ENCODE measurements at regions not wholly inside any gene's neighbourhood (a gene's known extent, or its start where the extent isn't known, plus 50 kb on each side); places are given as distances from the start of the nearest gene placed in this dataset.

DNA sequence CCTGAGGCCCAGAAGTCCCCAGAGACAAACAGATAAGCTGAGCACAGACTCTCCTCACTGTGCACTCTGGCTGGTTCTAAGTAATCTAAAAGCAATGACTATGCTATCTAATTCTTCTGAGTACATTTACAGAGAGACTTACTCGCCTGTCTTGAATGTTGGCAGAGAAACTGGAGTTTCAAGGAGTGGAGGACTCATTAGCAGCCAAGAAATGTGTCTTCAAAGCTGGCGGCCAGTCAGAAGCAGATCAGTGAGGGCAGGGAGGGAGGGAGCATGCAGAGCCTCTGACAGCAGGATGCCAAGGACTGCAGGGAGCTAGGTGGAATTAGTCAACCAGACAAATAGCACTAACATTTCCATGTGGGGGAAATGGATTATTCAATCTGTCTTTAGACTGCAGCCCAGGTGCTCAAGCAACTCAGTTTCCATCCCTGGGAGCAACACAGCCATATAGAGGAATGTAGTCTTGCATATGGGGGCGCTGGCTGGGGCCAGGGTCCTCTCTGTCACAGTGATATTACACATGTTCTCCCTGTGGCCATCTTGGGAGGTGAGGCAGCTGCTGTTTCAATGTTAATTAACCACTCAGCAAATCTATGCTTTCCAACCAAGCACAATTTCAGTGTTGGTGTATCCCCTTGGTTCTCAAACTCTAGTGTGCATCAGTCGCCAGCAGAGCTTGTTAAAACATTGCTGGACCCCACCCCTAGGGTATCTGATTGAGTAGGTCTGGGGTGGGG lies 97.9 kb downstream of the CCNA1 start:
- H3K27me3 ChIP-seq, result no peaks in the 10 kb centered on the region
- no peak overlapping the region for H3K4me3 ChIP-seq
- no peaks in the 10 kb centered on the region for H3K9me3 ChIP-seq (ENCODE audit: low read depth)
- no peaks in the 10 kb centered on the region for H3K36me3 ChIP-seq
- DNase-seq (ENCODE audit: low read depth in 1 of 2, low spot score in 1 of 2), result peak in 1 of 2 donors; percentile 80
- TF ChIP-seq, protein P1, sequence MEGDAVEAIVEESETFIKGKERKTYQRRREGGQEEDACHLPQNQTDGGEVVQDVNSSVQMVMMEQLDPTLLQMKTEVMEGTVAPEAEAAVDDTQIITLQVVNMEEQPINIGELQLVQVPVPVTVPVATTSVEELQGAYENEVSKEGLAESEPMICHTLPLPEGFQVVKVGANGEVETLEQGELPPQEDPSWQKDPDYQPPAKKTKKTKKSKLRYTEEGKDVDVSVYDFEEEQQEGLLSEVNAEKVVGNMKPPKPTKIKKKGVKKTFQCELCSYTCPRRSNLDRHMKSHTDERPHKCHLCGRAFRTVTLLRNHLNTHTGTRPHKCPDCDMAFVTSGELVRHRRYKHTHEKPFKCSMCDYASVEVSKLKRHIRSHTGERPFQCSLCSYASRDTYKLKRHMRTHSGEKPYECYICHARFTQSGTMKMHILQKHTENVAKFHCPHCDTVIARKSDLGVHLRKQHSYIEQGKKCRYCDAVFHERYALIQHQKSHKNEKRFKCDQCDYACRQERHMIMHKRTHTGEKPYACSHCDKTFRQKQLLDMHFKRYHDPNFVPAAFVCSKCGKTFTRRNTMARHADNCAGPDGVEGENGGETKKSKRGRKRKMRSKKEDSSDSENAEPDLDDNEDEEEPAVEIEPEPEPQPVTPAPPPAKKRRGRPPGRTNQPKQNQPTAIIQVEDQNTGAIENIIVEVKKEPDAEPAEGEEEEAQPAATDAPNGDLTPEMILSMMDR (IDR thresholded peaks at IDR 0.05; ENCODE audit: low read depth, low read length), result no peak
- no peak overlapping the region for H3K27ac ChIP-seq
- H3K4me1 ChIP-seq (ENCODE audit: low read depth), result no peaks in the 10 kb centered on the region

DNA sequence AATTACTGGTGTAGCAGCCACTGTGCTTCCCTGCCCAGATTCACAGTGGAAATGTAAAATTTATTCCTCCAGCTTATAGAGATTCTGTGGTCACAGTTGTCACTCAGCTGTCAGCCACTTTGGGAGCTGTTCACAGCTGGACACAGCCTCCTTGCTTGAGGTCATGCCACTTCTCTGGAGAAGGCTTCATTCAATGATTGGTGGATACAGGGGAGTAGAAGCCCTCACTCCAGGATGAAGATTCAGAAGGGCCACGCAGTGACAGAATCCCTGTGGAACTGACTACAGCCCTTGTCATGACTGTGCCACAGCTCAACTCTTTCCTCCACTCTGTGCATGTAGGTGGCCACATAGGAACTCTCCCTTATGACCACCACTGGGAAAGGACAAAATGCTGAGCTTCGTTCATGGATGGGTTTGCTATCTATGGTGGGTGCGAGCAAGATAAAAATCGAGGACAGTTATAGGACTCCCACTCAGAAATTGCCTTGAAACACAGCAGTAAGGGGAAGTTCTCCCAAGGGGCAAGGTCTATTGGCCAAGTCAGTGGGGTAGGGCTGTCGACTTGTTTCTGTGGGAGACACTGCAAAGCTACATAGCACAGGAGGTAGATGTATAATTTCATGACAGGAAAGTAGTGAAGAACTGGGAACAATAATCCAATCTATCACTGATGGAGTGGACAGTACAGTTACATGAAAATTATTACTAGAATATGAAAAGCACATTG lies 98.7 kb downstream of the CCNA1 start:
- H3K9me3 ChIP-seq (ENCODE audit: low read depth), result no peaks in the 10 kb centered on the region
- H3K4me3 ChIP-seq, result no peak overlapping the region
- H3K4me1 ChIP-seq (ENCODE audit: low read depth), result no peaks in the 10 kb centered on the region
- no peaks in the 10 kb centered on the region for H3K27me3 ChIP-seq
- H3K27ac ChIP-seq, result no peak overlapping the region
- no peak for DNase-seq (ENCODE audit: low read depth in 1 of 2, low spot score in 1 of 2)
- TF ChIP-seq, protein P1 (IDR thresholded peaks at IDR 0.05; ENCODE audit: low read depth, low read length), result no peak
- no peaks in the 10 kb centered on the region for H3K36me3 ChIP-seq

- no peaks in the 10 kb centered on the region for H3K36me3 ChIP-seq
- TF ChIP-seq, protein P1 (IDR thresholded peaks at IDR 0.05; ENCODE audit: low read depth, low read length), result no peak
- H3K27ac ChIP-seq, result no peak overlapping the region
- peak in 1 of 2 donors; percentile 84 for DNase-seq (ENCODE audit: low read depth in 1 of 2, low spot score in 1 of 2)
- H3K4me1 ChIP-seq (ENCODE audit: low read depth), result no peaks in the 10 kb centered on the region
- no peak overlapping the region for H3K4me3 ChIP-seq
- H3K27me3 ChIP-seq, result no peaks in the 10 kb centered on the region
- H3K9me3 ChIP-seq (ENCODE audit: low read depth), result no peaks in the 10 kb centered on the region
These were observed 99.6 kb downstream of the CCNA1 start for GRCh38 chr13:36531746-36532486.

DNA sequence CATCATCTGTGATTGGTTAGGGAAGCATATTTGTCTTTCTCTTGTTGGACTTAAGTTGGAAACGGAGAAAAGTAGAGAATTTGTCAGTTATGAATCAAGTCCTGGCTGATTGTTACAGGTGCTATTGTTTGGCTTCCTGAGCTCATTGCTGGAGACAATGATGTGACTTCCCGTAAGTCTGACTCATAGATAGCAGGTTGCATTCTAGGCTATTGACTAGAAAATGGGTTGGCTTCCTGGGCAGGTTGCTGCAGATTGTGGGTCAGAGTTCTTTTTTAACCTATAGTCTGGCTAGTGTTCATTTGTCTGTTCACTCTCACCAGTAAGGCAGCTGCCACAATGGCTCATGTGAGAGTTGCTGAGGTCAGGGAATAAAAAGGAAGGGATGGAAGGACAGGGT lies 101.5 kb downstream of the CCNA1 start:
- no peaks in the 10 kb centered on the region for H3K4me1 ChIP-seq (ENCODE audit: low read depth)
- no peaks in the 10 kb centered on the region for H3K27me3 ChIP-seq
- peak in 1 of 2 donors; percentile 20 for DNase-seq (ENCODE audit: low read depth in 1 of 2, low spot score in 1 of 2)
- H3K9me3 ChIP-seq (ENCODE audit: low read depth), result no peaks in the 10 kb centered on the region
- no peak overlapping the region for H3K27ac ChIP-seq
- H3K36me3 ChIP-seq, result no peaks in the 10 kb centered on the region
- no peak overlapping the region for H3K4me3 ChIP-seq
- TF ChIP-seq, protein P1 (IDR thresholded peaks at IDR 0.05; ENCODE audit: low read depth, low read length), result no peak

- Histone ChIP-seq H3K4me3 (no peak overlapping the region), H3K36me3 (no peaks in the 10 kb centered on the region), H3K27ac (no peak overlapping the region), H3K4me1 (ENCODE audit: low read depth) (no peaks in the 10 kb centered on the region), H3K9me3 (ENCODE audit: low read depth) (no peaks in the 10 kb centered on the region), H3K27me3 (no peaks in the 10 kb centered on the region)
- DNase-seq (ENCODE audit: low read depth in 1 of 2, low spot score in 1 of 2), result no peak
- TF ChIP-seq, protein P1 (IDR thresholded peaks at IDR 0.05; ENCODE audit: low read depth, low read length), result no peak
These were observed 104.3 kb downstream of the CCNA1 start for GRCh38 chr13:36536546-36536945.

Measured in cardiac muscle cell (in vitro differentiated cells and primary cell).